Glutamatergic neuron (in vitro differentiated cells): ENCODE measurements at regions not wholly inside any gene's neighbourhood (a gene's known extent, or its start where the extent isn't known, plus 50 kb on each side); places are given as distances from the start of the nearest gene placed in this dataset.

Experiments used
- DNase-seq: peaks from one replicate; pipeline ENCODE4 v3.0.0; 2022
- H3K27ac Mint-ChIP-seq: one replicate; pipeline ENCODE4 v1.8.0; 2020; ENCODE audit warnings: mild to moderate bottlenecking, mixed read lengths, inconsistent platforms; ENCODE audit not compliant: unreplicated experiment
- H3K27me3 Mint-ChIP-seq: one replicate; pipeline ENCODE4 v1.8.0; 2020; ENCODE audit warnings: mild to moderate bottlenecking, moderate library complexity, mixed read lengths, inconsistent platforms; ENCODE audit not compliant: unreplicated experiment
- H3K36me3 Mint-ChIP-seq: one replicate; pipeline ENCODE4 v1.8.0; 2020; ENCODE audit warnings: mild to moderate bottlenecking, mixed read lengths, inconsistent platforms; ENCODE audit not compliant: unreplicated experiment
- H3K4me1 Mint-ChIP-seq: one replicate; pipeline ENCODE4 v1.8.0; 2020; ENCODE audit warnings: mild to moderate bottlenecking, low read depth, mixed read lengths, inconsistent platforms; ENCODE audit not compliant: unreplicated experiment
- H3K4me3 Mint-ChIP-seq: one replicate; pipeline ENCODE4 v1.8.0; 2020; ENCODE audit warnings: mild to moderate bottlenecking, mixed read lengths, inconsistent platforms; ENCODE audit not compliant: unreplicated experiment
- H3K9me3 Mint-ChIP-seq: one replicate; pipeline ENCODE4 v1.8.0; 2020; ENCODE audit warnings: mild to moderate bottlenecking, moderate library complexity, mixed read lengths, inconsistent platforms; ENCODE audit not compliant: unreplicated experiment
- CTCF ChIP-seq: fragments of 200-600 bp; sonication (generic); IDR thresholded peaks from one replicate; pipeline ENCODE4 v1.5.0; 2021; ENCODE audit not compliant: partially characterized antibody, unreplicated experiment

- Mint-ChIP-seq H3K9me3 (no peaks in the 10 kb centered on the region), H3K27ac (no peak overlapping the region), H3K27me3 (no peaks in the 10 kb centered on the region), H3K4me1 (peaks cover 2% of the 10 kb centered on the region), H3K4me3 (no peak overlapping the region), H3K36me3 (no peaks in the 10 kb centered on the region)
- TF ChIP-seq CTCF, result no peak
- DNase-seq, result no peak
Measured at GRCh38 chr12:25838007-25838406, 120.5 kb upstream of the RASSF8 start.

- Mint-ChIP-seq H3K36me3 (no peaks in the 10 kb centered on the region), H3K4me3 (no peak overlapping the region), H3K27ac (no peak overlapping the region), H3K9me3 (no peaks in the 10 kb centered on the region), H3K4me1 (peaks cover 2% of the 10 kb centered on the region), H3K27me3 (no peaks in the 10 kb centered on the region)
- no peak for DNase-seq
- no peak for TF ChIP-seq CTCF
Measured at GRCh38 chr12:25839470-25839869, 119.0 kb upstream of the RASSF8 start.

GRCh38 chr12:25840678-25841465 lies 117.6 kb upstream of the RASSF8 start:
- no peak for DNase-seq

GRCh38 chr12:25842254-25842653 lies 116.2 kb upstream of the RASSF8 start:
- Mint-ChIP-seq H3K36me3 (no peaks in the 10 kb centered on the region), H3K4me1 (peaks cover 2% of the 10 kb centered on the region), H3K27me3 (no peaks in the 10 kb centered on the region), H3K9me3 (no peaks in the 10 kb centered on the region), H3K27ac (no peak overlapping the region), H3K4me3 (no peak overlapping the region)
- no peak for TF ChIP-seq CTCF
- DNase-seq, result no peak

More at GRCh38 chr12:25840678-25841465, 117.6 kb upstream of the RASSF8 start:
- no peak overlapping the region for H3K4me3 Mint-ChIP-seq
- no peaks in the 10 kb centered on the region for H3K27me3 Mint-ChIP-seq
- H3K9me3 Mint-ChIP-seq, result no peaks in the 10 kb centered on the region
- H3K4me1 Mint-ChIP-seq, result peaks cover 2% of the 10 kb centered on the region
- TF ChIP-seq CTCF, result no peak
- no peaks in the 10 kb centered on the region for H3K36me3 Mint-ChIP-seq
- no peak overlapping the region for H3K27ac Mint-ChIP-seq

- TF ChIP-seq CTCF, result no peak
- Mint-ChIP-seq H3K9me3 (no peaks in the 10 kb centered on the region), H3K4me1 (no peaks in the 10 kb centered on the region), H3K36me3 (no peaks in the 10 kb centered on the region), H3K27ac (no peak overlapping the region), H3K27me3 (no peaks in the 10 kb centered on the region), H3K4me3 (no peak overlapping the region)
- no peak for DNase-seq
Measured at GRCh38 chr12:25843976-25844375, 114.5 kb upstream of the RASSF8 start.
